Left hindlimb (tissue), 1 donor: ENCODE measurements at regions not wholly inside any gene's neighbourhood (a gene's known extent, or its start where the extent isn't known, plus 50 kb on each side); places are given as distances from the start of the nearest gene placed in this dataset.
A peak's percentile ranks its signal among the peaks of the same experiment; 100 is the strongest.

Experiments
- DNase-seq: peaks from one replicate; pipeline ENCODE4 v3.0.0-alpha.2; 2018

GRCh38 chr7:25399000-25399750 is 170.9 kb upstream of the NPVF start:
- no peak for DNase-seq

- DNase-seq = no peak
Observed at GRCh38 chr7:25402532-25402931, 174.2 kb upstream of the NPVF start.

DNA sequence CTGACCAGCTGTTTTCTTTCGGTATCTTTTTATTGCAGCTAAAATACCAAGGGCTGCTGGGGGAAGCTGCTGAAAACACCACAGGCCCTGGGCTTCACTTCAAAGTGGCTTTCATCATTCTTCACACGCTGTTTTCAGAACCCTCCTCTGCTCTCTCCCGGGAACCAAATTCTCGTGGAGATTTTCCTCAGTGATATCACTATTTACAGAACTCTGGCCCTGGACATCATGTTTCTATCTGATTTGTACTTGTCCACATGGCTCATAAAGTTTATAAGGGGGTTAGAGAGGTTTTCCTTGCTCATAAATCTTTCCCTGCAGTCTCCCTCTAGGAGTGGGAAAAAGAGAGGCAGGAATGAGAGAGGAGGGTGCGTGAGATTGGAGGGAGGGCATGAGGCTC is 177.4 kb upstream of the NPVF start:
- DNase-seq = no peak

GRCh38 chr7:25407053-25407452 is 178.8 kb upstream of the NPVF start:
- DNase-seq = no peak

- no peak for DNase-seq
Observed at GRCh38 chr7:25408012-25408687, 179.9 kb upstream of the NPVF start.

DNA sequence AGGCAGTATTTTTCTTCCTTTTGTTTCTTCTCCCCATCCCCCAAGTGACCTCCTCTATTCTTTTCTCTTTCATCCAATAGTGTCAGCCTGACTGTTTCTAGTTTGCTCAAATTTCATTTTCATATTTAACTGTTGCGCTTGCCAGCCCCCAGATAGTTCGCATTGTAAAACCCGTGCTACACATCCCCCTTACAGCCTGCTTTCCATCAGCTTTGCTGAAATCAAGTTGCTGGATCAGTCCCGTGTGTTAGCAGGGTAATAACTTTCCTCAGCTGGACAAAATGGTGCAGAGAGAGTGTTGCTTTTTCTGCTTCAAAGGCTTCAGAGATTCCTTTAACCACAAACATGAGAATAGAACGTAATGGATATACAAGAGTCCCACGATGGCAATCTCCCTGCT is 180.6 kb upstream of the NPVF start:
- DNase-seq = no peak

GRCh38 chr7:25409897-25410636 is 181.8 kb upstream of the NPVF start:
- DNase-seq = no peak

GRCh38 chr7:25420771-25421170 is 192.5 kb upstream of the NPVF start:
- DNase-seq = no peak

DNA sequence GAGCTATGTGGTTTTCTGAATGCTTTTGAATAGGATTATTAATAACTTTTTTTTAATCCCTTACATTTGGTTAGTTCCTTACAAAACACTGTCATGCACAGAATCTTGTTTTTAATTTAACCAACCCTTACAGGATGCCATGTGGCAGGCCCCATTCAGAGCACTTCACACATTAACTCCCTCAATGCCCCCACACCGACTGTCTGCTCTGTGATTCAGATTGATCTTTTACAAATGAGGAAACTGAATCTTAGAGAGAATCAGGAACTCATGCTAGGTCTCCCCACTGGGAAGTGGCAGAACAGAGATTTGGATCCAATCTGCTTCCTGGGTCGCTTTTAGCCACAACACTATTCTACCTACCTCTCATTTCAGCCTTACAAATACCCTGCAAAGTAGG is 195.8 kb upstream of the NPVF start:
- no peak for DNase-seq

DNA sequence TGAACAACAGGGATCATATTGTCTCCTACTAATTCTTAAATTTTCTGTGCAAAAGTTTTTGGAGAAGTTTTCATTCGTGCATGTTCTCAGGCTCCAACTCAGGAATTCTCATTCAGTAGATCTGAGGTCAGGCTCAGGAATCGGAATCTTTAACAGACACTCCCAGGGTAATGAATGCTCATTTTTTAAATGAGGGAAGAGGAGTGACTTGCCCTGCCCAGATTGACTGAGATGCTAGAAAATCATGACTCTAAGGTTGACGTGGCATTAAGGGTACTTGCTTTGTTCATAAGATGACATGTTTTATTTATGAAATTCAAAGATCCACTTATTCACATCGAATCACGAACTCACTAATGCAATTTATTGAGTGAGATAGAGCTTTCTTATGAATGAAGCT is 196.6 kb upstream of the NPVF start:
- DNase-seq = no peak

DNA sequence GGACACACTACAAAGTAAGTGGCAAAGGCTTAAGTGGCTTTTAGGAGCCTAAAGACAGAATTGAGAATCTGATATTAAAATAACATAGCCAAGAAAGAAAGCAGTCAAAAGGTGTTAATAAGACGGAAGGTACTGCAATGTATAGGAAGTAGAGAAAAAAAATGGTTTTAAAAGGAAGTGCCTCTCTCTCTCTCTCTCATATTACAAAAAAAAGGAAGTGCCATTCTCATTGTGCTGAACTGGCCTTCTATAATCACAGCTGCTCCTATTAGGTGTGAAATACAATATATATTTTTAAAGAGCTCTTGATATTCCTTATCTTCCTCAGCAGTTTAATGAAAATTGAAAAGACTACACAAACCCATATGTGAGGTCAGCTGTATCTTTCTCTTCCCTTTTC is 199.4 kb upstream of the NPVF start:
- no peak for DNase-seq

DNA sequence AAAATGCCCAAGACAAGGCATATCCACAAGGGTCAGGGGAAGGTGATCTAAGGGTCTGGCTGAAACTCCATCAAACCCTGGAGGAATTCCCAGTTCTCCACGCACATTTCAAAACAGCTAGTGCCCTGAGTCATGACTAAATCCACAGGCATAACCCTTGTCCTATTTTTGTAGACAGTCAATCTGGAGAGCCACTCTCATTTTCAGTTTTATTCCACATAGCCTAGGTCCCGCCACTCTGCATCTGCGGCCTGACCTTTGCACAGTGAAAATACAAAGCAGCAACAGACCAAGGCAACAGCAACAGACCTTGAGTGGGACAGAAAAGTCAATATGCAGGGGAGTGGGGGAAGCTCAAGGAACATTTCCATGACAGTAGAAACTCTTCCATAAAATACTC is 201.4 kb upstream of the NPVF start:
- no peak for DNase-seq

GRCh38 chr7:25430200-25430931 is 202.1 kb upstream of the NPVF start:
- no peak for DNase-seq

DNA sequence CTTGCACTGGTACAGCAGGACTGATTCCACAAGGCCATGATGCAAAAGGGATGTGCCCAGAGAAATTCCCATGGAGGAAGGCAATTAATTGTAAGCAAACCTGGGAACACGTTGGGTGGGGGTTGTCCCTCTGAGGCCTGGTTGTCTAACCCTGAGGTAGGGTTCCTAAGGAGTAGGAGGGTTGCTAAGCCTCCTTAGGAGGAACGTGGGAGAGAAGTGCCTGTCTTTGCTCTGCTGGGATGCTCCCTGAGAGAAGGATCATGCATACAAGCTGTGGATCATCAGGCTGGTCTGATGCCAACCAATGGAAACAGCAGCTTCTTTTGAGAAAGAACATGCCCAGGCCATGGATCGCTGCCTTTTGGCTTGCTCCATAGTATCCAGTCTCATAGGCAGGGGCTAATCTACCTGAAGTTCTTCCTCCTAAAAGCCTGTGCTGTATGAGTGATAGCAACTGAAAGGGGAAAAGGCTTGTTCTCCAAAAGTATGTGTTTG is 203.7 kb upstream of the NPVF start:
- no peak for DNase-seq

GRCh38 chr7:25432807-25433206 is 204.5 kb upstream of the NPVF start:
- no peak for DNase-seq

- no peak for DNase-seq
Observed at GRCh38 chr7:25436413-25436812, 208.1 kb upstream of the NPVF start.

DNA sequence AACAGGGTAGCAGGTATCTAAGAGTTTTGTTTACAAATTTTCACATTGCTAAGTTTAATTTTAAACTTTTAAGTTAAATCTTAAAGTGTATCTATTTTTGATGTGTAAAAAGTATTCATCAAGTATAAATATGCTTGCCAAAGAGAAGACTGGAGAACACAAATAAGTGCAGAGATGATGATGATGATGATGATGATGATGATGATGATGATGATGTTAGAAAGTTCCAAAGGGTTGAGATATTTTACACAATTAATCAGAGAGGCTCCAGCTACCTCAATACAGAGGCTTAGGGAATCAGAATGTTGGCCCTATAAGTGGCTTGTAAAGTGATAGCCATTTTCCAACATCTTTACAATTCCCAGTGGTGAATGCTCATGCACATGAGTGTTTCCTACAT is 209.0 kb upstream of the NPVF start:
- DNase-seq = no peak

- DNase-seq = no peak
Observed at GRCh38 chr7:25444991-25445390, 216.7 kb upstream of the NPVF start.

DNA sequence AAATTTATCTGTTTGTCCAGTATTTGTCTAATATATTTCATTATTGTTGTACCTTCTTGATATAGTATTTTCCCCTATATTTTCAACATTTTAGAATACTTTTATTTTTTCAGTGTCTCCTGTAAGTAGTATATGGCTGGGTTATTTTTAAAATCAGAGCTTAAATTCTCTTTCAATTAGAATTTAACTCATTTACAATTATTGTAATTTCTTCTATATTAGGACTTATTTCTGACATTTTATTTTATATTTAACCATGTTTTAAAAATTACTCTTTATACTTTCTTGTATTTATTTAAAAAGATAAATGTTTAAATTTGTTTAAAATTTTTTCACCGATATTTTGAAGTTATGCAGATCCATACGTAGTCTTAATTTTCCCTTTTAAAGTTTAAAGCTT is 220.0 kb upstream of the NPVF start:
- no peak for DNase-seq

- DNase-seq = no peak
Observed at GRCh38 chr7:25454020-25454419, 225.7 kb upstream of the NPVF start.

GRCh38 chr7:25454562-25455041 is 226.3 kb upstream of the NPVF start:
- peak; percentile 48 for DNase-seq

- DNase-seq = no peak
Observed at GRCh38 chr7:25455683-25456251, 227.5 kb upstream of the NPVF start.
